ENCODE measurements at regions not wholly inside any gene's neighbourhood (a gene's known extent, or its start where the extent isn't known, plus 50 kb on each side); places are given as distances from the start of the nearest gene placed in this dataset.
A peak's percentile ranks its signal among the peaks of the same experiment; 100 is the strongest.

DNA sequence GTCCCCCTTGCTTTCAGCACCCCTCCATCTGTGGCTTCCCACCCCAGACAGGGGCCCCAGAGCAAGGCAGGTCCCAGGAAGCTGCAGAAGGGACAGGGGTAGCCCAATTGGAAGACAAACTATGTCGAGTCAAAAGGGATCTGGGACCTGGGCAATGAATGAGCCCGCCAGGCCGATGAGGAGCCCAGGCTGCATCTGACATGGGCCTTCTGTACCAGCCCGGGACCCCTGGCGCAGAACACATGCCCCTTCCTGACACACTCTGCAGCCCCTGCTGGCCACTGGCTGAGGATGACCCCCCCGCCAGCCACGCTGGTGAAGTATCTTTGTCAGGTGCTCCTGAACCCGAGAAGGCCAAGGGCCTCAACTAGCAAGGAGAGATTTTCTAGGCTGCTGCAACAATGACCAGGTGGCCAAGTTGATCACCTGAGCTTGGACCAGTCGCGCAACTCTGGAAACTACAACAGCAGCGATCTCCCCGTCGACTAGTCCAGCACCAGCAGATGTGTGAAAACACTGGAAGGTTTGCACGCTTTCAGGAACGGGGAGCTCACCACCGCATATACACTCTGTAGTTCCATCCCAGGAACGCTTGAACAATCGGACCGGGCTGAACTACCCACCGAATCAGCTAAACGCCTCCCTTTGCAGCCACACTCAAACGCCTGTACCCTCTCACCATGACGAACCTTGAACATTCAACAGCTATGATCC is 119.0 kb downstream of the NCOR2 start:
- no peaks in the 10 kb centered on the region for H3K27me3 ChIP-seq
- peaks cover 34% of the 10 kb centered on the region for H3K36me3 ChIP-seq
- DNase-seq (ENCODE audit: low spot score), result no peak
- no peak overlapping the region for H3K4me3 ChIP-seq
- no peaks in the 10 kb centered on the region for H3K9me3 ChIP-seq
- no peak overlapping the region for H3K27ac ChIP-seq
- H3K4me1 ChIP-seq, result peaks cover 0 to 19% of the 10 kb centered on the region in 2 donors
- TF ChIP-seq, protein P1, sequence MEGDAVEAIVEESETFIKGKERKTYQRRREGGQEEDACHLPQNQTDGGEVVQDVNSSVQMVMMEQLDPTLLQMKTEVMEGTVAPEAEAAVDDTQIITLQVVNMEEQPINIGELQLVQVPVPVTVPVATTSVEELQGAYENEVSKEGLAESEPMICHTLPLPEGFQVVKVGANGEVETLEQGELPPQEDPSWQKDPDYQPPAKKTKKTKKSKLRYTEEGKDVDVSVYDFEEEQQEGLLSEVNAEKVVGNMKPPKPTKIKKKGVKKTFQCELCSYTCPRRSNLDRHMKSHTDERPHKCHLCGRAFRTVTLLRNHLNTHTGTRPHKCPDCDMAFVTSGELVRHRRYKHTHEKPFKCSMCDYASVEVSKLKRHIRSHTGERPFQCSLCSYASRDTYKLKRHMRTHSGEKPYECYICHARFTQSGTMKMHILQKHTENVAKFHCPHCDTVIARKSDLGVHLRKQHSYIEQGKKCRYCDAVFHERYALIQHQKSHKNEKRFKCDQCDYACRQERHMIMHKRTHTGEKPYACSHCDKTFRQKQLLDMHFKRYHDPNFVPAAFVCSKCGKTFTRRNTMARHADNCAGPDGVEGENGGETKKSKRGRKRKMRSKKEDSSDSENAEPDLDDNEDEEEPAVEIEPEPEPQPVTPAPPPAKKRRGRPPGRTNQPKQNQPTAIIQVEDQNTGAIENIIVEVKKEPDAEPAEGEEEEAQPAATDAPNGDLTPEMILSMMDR (IDR thresholded peaks at IDR 0.05), result no peak

DNA sequence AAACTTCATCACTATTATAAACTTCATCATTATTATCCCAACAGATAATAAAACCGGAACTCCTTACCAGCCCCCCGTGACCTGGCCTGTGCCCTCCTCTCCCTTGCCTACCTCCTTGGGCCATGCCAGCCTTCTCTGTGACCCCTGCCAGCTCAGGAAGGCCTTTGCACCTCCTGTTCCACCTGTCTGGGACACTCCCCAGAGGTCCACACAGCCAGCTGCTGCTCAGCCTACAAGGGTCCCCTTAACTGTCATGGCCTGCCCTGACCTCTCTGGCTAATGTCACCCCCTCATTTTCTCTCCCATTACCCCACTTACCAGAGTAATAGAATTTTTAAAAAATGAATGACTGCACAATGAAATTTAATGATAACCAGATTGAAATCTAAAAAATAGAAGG is 121.0 kb downstream of the NCOR2 start:
- H3K36me3 ChIP-seq, result peaks cover 44% of the 10 kb centered on the region
- no peak overlapping the region for H3K27ac ChIP-seq
- H3K4me3 ChIP-seq, result no peak overlapping the region
- H3K9me3 ChIP-seq, result no peaks in the 10 kb centered on the region
- peaks cover 0 to 12% of the 10 kb centered on the region in 2 donors for H3K4me1 ChIP-seq
- TF ChIP-seq, protein P1 (IDR thresholded peaks at IDR 0.05), result no peak
- DNase-seq (ENCODE audit: low spot score), result no peak
- H3K27me3 ChIP-seq, result no peaks in the 10 kb centered on the region

DNA sequence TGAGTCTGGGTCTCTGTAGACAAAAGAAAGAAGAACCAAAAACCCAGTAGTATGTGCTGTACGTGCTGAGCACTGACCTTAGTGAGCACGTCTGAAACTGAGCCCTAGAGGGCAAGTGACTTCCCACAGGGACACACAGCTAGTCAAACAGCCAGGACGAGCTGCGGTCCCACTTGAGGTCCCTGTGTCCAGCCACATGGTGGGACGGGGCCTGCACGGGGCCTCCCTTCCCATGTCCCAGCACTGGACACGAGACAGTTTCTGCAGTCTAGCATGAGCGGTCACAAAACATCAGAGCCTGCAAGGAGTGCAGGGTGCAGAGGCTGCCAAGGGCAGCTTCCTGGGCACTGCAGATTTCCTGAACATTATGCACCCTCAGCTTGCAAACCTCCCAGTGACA is 121.6 kb downstream of the NCOR2 start:
- Histone ChIP-seq H3K36me3 (peaks cover 44% of the 10 kb centered on the region), H3K4me1 (peaks cover 0 to 17% of the 10 kb centered on the region in 2 donors)

DNA sequence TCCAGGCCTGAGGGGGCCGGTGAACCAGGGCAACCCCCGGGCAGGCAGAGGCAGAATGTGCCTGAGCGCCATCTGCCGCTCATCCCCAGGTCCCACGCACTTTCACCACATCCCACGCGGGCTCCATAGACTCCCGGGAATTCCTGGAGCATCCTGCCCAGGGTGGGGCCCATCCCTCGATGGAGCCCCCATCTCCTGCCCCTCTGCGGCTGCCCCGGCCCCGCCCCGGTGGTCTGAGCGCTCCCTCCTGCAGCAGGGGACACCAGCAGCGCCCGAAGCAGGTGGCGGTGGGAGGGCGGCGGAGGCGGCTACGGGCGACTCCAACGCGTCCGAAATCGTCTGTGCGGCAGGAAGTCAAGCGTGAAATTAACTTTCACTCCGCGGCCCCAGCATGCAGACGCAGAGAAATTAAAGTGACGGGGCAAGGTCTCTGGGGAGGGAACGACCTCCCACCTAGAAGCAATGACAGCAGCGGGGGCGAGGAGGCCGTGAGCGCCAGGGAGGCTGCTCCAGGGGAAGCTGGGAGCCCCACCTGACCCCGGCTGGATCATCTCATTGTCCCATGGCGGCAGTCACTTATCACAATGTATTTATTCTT is 122.2 kb downstream of the NCOR2 start:
- no peak for DNase-seq (ENCODE audit: low spot score)
- no peaks in the 10 kb centered on the region for H3K27me3 ChIP-seq
- peaks cover 0 to 23% of the 10 kb centered on the region in 2 donors for H3K4me1 ChIP-seq
- TF ChIP-seq, protein P1 (IDR thresholded peaks at IDR 0.05), result no peak
- peaks cover 44% of the 10 kb centered on the region for H3K36me3 ChIP-seq
- H3K27ac ChIP-seq, result no peak overlapping the region
- no peak overlapping the region for H3K4me3 ChIP-seq
- no peaks in the 10 kb centered on the region for H3K9me3 ChIP-seq

More for the DNA sequence above, 121.6 kb downstream of the NCOR2 start:
- Histone ChIP-seq H3K27me3 (no peaks in the 10 kb centered on the region), H3K9me3 (no peaks in the 10 kb centered on the region), H3K27ac (no peak overlapping the region), H3K4me3 (no peak overlapping the region)
- TF ChIP-seq, protein P1 (IDR thresholded peaks at IDR 0.05), result no peak
- no peak for DNase-seq (ENCODE audit: low spot score)

DNA sequence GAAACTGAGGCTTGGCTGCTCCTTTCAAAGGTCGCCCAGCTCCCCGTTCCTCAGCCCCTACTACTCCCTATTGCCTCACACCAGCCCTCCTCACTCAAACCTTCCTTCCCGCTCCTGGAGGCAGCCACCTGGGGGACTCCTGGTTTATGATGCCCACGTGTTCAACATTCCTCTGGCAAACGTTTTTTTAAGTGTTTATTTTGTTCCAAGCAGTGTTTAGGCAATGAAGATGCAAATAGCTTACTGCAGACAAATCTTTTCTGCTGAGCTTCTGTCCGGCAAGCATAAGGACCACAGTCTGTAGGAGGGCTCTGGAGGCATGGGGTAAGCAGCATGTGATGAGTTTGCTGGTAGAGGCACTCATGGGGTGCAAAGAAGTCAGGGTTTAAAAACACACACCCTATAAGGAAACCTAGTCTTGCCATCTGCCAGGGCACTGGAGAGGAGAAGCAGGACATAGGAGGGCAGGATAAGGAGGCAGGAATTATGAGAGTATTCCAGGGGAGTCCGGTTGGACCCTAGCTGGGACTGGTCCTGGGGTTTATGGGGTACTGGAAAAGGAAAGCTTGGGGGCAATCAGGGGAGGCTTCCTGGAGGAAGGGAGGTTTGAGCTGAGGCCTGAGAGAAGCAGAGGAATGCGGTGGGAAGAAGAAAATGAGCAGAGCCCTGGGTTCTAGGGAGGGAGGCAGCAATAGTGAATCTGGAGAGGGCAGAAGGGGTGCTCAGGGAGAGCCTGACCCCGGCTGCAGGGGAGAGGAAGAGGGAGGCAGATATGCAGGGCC is 123.3 kb downstream of the NCOR2 start:
- Histone ChIP-seq H3K4me3 (no peak overlapping the region), H3K27me3 (no peaks in the 10 kb centered on the region), H3K9me3 (no peaks in the 10 kb centered on the region), H3K4me1 (peaks cover 0 to 33% of the 10 kb centered on the region in 2 donors), H3K27ac (peak overlapping the region in 1 of 2 donors; percentile 21), H3K36me3 (peaks cover 43% of the 10 kb centered on the region)
- TF ChIP-seq, protein P1 (IDR thresholded peaks at IDR 0.05), result no peak
- no peak for DNase-seq (ENCODE audit: low spot score)

Measured in right atrium auricular region (tissue), 2 donors.